DMS79 treated with DMSO at 0.1 percent for 48 hours (cell line): ENCODE measurements at regions not wholly inside any gene's neighbourhood (a gene's known extent, or its start where the extent isn't known, plus 50 kb on each side); places are given as distances from the start of the nearest gene placed in this dataset.

Experiments
- DNase-seq: peaks from one replicate; lab custom pipeline; 2025; lab: John Stamatoyannopoulos, UW

DNA sequence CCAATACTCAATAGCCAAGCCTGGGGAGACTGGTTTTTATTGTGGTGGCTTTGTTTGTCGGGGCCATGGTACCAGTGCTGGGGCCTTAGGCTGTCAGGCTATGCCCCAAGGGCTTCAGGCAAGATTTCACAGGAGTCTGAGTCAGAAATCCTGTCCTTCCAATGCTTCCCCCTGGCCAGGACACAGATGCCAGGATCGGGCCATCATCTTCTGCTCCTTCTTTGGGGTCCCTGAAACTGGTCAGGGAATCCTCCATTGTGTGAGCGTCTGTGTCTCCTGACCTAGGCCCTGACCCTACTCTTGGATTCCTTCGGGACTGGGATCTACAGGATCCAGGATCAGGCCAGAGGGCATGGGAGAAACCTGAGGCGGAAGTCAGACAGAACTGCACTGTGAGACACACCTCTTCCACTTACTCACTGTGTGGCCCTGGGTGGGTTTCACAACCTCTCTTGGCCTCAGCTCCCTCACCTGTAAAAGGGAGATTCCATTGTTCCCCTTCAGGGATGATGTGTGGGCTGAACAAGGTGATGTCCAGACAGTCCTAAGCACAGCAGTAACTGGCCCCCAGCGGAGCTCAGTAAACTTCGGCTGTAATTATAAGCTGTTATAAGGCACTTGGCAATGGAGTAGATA, 292.7 kb downstream of the UACA start:
- no peak for DNase-seq

DNA sequence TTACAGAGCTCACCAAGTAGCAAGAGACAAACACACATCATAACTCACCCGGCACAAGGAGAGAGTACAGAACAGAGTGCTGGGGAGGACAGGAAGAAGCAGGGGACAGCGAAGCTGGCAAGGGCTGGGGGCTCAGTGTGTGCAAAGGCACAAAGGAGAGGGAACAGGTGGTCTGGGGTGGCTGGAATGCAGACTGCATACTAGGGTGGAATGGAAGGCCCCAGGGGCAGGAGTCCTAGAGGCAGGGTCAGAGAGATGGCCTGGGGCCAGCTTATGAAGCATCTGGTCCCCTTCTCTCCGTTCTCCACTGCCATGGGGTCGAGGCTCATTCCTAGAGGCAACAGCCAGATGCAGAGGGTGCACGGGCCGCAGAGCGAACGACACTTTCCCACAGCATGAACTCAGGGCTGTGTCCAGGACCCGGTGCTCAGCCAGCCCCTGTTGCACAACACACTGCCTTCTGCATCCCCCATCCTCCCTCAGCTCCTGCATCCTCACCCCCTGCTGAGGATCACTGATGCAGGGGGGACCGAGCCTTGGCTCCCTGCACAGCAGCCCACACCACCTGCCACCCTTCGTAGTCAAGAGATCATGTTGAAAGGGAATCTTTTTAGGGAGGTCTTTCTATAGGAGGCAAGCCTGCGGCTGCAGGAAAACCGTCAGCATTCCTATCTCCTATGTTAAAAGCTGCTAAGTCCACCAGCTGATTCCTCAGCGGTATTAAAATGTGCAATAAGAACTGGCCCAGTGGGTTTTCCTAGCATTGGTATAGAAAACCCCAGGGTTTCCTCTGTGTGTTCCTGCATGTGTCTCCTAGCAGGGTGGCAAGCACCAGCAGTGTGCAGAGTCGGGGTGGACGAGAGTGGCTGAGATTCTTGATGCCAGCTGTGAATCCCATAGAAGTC, 293.5 kb downstream of the UACA start:
- DNase-seq = no peak

DNA sequence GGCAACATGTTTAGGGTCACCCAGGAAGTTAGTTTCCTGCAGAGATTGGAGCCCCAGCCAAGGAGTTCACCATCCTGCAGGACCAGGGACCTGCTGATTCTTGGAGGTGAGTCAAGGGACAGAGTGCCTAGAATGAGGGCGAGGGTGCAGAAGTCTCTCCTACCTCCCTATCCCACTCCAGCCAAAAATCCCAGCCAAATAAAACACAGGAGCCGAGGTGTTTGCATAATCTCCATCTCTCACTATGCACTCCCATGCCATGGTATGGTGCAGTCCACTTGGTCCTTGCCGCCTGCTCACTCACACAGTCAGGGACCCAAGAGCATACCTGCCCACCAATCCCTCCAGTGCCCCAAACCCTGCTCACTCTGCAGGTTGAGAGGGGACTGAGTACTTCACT, 294.2 kb downstream of the UACA start:
- DNase-seq = no peak

DNA sequence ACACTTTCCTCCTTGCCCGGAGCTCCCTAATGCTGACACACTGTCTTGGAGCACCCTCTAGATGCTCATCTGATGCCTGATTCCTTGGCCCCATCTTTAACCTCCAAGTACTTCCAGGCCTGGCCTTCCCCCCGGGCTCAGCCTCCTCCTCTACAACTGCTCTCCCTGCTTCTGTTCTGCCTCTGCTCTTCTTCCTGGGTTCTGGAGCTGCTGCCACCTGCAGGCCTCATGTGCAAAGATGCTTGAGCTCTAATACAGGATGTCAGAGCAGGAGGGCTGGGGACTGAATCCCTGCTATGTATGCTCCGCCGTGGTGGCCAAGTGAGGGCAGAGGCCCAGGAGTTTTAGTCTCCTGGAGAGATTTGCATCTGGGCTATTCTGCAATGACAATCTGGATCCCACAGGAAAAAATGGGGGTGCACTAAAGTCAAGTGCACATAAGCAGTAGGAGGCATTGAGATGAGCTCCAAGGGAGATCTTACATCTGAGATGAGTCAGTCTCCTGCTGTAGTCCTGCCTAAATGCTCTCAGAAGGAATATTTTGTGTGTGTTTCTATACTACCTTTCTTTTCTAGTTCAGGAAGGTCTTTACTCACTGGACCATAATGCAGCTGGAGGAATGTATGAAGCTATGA, 296.3 kb downstream of the UACA start:
- DNase-seq = peak; percentile 19

DNA sequence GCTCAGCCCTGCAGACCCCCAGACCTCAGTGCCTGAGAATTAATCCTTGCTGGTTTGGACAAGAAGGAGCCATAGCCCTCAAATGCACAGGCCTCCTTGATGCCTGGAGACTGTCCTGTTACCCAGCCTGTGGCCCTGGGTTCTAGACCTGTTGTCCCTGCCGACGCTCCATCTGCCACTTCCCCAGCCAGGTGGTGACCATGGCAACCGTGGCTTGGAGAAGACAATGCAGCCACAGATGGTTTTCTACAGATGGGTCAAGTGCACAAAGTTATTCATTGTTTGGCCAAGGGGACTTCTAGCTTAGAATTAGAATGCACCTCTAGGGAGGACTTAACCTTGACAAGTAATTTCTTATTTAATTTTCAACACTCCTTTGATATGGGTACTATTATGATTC, 297.1 kb downstream of the UACA start:
- DNase-seq = no peak

DNA sequence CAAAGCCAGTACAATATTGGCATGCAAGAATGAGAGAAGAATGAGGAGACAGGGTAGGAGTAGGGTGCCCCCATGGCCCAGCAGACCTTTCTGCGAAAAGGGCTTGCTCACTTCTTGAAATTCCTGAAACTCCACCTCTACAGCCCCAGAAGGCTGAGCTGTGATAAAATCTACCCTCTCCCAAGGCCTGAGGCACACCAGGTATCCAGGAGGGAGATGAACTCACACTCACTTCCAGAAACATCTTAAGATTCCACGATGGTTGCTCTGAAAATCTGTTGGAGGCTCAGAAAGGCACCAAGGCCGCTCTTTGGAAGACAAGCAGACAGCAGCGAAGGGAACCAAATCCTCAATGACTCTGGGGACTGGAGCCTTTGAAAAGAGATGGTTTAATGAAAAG, 297.5 kb downstream of the UACA start:
- DNase-seq = no peak

DNA sequence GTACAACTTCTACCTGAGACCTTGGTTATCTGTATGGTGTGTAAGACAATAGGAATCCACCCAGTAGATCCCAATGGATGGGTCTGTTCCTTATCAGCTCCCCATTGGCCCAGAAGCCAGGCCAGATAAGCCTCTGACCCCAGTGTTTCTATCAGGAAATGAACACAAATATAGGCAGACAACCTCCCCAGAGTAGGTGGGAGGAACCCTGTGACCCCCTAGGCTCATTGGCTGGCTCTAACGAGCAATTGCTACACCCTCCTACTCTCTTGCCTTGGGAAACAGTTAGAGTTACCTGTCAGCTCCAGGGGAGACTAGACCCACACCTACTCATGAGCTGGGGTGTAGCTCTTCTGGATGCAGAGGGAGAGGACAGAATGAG, 299.9 kb downstream of the UACA start:
- no peak for DNase-seq

DNA sequence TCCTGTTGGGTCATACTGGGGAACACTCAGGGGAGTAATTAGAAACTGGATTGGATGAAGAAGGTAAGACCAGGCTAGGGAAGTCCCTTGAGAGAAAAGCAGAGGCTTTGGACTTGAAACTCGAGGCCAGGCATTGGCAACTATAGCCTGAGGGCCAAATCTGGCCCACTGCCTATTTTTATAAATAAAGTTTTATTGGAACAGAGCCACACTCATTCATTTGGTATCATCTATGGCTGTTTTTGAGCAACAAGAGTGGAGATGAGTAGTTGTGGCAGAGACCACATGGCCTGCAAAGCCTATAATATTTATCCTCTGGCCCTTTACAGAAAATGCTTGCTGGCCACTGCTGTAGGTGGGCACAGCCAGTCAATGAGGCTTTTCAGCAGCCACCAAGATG, 301.4 kb downstream of the UACA start:
- DNase-seq = no peak

DNA sequence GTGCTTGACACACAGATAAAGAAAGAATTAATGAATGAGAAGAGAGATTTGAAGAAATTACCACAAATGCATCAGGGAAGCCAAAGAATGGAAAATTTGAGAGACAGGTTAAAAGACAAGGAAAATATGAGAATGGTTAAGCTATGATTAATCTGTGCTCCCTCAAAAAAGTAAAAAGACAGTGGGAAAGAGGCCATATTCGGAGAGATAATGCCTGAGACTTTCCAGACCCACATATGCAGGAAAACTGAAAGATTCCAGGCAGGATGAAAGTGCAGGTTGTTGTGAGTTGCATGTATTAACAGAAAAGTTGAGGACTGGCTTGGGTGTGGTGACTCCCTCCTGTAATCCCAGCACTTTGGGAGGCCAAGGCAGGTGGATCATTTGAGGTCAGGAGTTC, 302.3 kb downstream of the UACA start:
- DNase-seq = no peak

DNA sequence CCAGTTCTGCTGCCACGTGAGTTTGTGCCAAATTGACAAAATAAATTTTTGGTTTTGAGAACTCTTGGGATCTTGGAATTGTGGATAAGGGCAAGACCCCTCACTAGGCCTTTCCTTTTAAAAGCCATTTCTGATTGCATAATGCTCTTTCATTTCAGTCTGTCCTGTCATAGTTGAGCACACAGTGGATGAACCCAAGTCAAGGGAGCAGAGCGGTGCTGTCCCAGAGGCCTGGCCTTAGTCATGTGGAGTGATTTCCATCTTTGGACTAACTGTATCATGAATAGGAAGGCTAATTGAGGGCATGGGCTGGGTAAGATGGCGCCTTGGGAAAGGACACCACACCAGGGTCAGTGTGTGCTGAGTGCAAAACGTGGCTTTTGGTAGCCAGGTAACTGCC, 304.0 kb downstream of the UACA start:
- no peak for DNase-seq

DNA sequence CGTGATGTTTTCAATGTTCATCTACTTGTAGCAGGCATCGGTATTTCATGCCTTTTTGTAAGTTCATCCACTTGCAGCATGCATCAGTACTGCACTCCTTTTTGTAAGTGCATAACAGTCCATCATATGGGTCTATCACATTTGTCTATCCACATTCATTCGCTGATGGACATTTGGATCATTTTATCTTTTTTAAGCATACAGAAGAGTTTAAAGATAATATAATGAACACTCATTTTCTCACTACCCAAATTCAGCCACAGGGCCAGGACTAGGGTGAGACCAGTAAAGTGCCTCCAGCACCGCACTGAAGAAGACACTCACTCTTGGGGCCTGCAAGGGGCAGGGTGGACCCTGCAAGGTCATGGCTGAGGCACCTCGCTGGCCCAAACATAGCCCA, 309.6 kb downstream of the UACA start:
- no peak for DNase-seq

DNA sequence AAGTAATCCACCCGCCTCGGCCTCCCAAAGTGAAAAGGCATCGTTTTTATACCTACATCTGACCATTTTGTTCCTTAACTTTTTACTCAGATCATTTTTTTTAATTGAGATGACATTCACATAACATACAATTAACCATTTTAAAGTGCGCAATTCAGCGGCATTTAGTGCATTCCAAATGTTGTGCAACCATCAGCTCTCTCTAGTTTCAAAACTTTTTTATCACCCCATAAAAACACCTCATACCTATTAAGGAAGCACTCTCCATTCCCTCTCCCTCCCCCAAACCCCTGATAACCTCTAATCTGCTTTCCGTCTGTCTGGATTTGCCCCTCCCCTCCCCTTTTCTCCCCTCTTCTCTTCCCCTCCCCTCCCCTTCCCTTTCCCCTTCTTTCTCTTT, 310.1 kb downstream of the UACA start:
- DNase-seq = no peak

DNA sequence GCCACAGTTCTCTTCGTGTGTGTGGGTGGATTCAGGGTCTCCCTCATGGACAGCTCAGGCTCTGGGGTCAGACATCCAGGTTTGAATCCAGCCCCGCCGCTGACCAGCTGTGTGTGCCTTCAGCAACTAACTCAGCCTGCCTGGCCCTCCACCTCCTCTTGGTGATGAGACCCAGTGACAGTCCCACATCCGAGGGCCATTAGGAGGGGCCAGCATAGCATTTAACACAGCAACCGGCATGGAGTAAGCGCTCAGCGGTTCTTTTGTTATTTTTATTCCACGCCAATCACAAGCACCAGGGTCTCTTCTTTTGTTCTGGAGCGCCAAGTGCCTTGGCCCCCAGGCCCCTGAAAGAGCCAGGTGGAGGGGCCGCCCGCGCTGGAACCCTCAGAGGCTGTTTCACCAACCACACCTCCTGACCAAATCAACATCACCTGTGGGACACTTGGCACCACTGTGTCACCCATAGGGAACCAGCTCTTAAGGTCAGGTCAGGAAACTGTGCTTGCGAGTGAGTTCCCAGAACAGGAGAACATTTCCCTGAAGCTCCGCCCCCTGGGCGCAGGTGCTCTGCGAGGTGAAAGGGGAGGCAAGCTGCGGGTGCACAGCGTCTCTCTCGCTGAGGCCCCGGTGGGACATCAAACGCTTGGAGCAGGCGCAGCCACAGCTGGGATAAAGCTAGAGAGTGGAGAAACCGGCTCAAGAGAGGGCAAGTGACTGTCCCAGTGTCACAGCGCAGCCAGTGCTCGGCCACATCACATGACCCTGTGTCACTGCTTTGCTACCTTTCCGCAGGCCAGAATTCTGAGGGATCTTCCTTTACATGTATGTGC, 311.3 kb downstream of the UACA start:
- DNase-seq = no peak

DNA sequence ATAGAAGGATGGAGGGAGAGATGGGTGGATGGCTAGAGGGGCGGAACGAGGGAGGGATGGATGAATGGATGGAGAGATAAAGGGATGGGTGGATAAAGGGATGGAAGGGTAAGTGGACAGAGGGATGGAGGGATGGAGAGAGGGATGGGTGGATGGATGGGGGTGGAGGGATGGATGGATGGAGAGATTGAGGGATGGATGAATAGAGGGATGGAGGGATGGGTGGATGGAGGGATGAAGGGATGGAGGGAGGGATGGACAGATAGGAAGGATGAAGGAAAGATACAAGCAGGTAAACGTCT, 313.3 kb downstream of the UACA start:
- DNase-seq = no peak

DNA sequence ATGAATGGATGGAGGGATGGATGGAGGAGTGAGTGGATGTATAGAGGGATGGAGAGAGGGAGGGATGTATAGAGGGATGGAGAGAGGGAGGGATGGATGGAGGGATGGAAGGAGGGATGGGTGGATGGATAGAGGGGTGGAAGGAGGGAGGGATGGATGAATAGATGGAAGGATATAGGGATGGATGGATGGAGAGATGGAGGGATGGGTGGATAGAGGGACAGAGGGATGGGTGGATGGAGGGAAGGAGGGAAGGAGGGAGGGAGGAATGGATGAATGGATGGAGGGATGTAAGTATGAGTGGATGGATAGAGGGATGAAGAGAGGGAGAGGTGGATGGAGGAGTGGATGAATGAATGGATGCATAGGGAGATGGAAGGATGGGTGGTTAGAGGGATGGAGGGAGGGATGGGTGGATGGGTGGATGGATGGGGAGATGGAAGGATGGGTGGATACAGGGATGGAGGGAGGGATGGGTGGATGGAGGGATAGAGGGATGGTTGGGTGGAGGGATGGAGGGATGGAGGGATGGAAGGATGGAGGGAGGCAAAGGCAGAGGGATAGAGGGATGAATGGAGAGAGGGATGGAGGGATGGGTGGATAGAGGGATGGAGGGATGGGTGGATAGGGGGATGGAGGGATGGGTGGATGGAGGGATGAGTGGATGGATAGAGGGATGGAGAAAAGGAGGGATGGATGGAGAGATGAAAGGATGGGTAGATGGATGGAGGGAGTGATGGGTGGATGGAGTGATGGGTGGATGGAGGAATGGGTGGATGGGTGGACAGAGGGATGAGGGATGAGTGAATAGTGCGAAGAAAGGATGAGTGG, 313.8 kb downstream of the UACA start:
- DNase-seq = no peak

DNA sequence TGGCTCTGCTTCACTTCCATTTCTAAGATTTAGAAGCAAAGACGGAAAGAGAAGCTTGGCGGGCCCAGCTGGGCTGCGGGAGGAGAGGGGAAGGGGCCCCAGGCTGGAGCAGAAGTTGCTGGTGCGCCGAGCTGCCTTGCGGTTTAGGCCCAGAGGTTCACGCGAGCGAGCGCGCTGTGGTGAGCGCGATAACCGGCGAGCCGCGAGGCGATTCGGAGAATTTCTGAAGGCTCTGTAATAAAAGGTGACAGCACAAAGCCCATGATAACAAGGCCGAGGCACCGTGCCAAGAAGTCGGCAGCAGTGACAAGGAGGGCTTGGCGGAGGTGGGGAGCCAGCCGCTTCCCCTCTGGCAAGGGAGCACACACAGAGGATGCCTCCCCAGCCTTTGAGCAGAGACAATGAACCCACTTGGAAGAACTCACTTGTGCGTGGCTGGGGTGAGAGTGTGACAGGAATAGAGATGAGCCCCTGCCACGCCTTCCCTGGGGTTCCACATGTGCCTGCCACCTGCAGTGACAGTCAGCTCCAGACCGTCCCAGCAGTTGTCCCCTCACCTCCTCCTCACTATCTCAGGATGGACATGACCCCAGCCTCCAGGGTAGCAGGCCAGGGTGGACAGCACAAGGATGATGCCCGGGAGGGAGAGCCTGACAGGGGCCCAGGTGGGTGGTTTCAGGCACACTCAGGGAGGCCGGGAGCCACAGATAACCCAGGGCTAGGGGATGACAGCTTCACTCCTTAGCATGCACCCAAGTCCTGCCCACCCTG, 315.2 kb downstream of the UACA start:
- peak; percentile 32 for DNase-seq

DNA sequence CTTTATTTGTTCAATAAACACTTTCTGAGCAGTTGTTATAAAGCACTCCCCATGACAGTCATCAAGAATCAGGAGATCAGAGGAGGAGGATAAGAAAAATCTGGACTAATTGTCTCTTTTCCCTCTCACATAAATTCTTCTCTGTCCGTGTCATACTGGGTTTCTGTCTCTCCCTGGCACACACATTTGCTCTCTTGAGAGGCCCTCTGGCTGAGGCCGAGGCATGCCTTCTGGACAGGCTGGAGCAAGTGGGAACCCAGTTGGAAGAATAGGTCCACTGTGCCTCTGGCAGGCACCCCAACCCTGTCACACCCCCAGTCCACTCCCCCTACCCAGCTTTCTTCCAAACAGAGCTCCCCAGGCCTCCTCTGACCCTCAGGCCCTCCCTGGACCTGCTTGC, 315.8 kb downstream of the UACA start:
- no peak for DNase-seq

DNA sequence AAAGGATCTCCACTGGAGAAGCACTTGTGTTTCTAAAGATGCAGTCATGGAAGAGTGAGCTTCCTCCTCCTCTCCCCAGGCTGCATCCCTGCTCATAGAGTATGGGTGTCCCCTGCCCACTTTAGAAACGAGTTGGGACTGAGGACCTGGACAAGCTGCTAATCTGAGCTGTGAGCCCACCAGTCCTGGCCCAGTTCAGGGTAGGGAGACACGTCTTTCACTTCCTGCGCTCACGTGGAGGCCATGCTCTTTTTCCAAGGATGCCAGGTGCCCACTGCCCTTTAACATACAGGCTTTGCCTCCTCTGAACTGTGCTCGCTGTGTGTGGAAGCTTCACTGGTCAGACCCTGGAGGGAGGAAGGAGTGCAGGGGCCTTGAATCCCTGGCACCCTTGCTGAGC, 316.3 kb downstream of the UACA start:
- no peak for DNase-seq

DNA sequence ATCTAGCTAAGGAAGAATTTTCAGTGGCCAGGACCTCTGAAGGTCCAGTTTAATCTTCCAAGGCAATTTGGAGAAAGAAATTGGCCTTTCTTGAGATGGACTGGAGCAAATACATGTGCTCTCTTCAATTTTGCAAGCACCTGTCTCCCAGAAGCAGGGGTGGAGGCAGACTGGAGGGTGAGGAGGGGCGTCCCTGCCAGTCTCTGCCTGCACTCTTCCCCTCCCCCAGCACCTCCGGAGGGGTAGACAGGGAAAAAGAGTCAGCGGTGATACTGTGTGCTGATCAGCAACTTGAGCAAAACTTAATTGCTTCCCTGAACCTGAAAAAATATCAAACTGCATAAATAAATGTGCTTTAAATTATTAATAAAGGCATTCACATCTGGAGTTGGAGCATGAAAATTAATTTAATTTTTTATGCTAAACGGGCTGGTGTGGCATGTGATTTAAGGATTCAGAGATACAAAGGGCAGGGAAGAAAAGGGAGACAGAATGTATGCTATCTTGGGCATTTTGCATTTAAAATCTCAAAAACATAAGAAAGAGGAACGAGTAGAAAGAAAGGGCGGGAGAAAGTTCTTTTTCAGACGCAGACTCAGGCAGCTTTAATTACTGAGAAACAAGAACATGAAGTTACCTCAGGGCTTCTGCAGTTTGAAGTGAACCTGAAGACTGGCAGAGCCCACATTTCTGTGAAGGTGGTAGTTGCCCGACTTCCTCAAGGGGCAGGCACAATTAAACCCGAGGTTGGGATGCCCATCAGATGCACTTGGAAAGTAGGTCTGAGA, 319.7 kb downstream of the UACA start:
- DNase-seq = no peak
